ENCODE measurements at regions not wholly inside any gene's neighbourhood (a gene's known extent, or its start where the extent isn't known, plus 50 kb on each side); places are given as distances from the start of the nearest gene placed in this dataset.

- no peaks in the 10 kb centered on the region for H3K36me3 ChIP-seq (ENCODE audit: control insufficient read depth in 2 of 2, extremely low read depth in 1 of 2, insufficient read depth in 2 of 2, low read length in 2 of 2)
- no peaks in the 10 kb centered on the region for H3K79me2 ChIP-seq (ENCODE audit: control insufficient read depth, insufficient read depth, low read length)
- peaks cover 2% of the 10 kb centered on the region for H3K9me1 ChIP-seq (ENCODE audit: control insufficient read depth, extremely low read depth, insufficient read depth, low read length)
- H3K9ac ChIP-seq (ENCODE audit: control insufficient read depth, extremely low read depth, insufficient read depth, low read length): no peak overlapping the region
- no peaks in the 10 kb centered on the region for H3K4me1 ChIP-seq (ENCODE audit: control insufficient read depth, extremely low read depth, insufficient read depth, low read length)
- no peak overlapping the region for H3K27ac ChIP-seq (ENCODE audit: control insufficient read depth, insufficient read depth, low read length)
- no peak overlapping the region for H2AFZ ChIP-seq (ENCODE audit: control insufficient read depth, low read length)
- dilution Hi-C loops (cut with MboI; ENCODE audit: extremely low pct_ligation_motif_present, low sequenced_read_pairs): no loop called here
- DNase-seq (ENCODE audit: low read depth, low spot score) (no peak), FAIRE-seq (no peak)
- H3K27me3 ChIP-seq (ENCODE audit: control insufficient read depth, extremely low read depth, insufficient read depth, low read length): peaks cover 6% of the 10 kb centered on the region
- H3K4me2 ChIP-seq (ENCODE audit: control insufficient read depth, extremely low read depth, insufficient read depth, low read depth, low read length): no peak overlapping the region
- H3K4me3 ChIP-seq (ENCODE audit: control insufficient read depth in 2 of 3, extremely low read depth in 1 of 3, insufficient read depth in 2 of 3, low read depth in 1 of 3, low read length in 3 of 3): no peak overlapping the region
- H3K9me3 ChIP-seq (ENCODE audit: control insufficient read depth, low read depth, low read length): no peaks in the 10 kb centered on the region
- no peaks in the 10 kb centered on the region for H4K20me1 ChIP-seq (ENCODE audit: control insufficient read depth, extremely low read depth, insufficient read depth, low read length)
- TF ChIP-seq EZH2 (IDR thresholded peaks at IDR 0.05; ENCODE audit: low read length) (no peak), CTCF (optimal IDR thresholded peaks at IDR 0.05 in 1 of 3, IDR thresholded peaks at IDR 0.05 in 1 of 3, conservative IDR thresholded peaks at IDR 0.05 in 1 of 3; ENCODE audit: extremely low read depth in 1 of 3, insufficient read depth in 2 of 3, low read length in 3 of 3) (no peak)
These were observed 190.9 kb upstream of the BLID start for GRCh38 chr11:122306831-122307391.

GRCh38 chr11:122305426-122306320 is 189.7 kb upstream of the BLID start:
- TF ChIP-seq CTCF (optimal IDR thresholded peaks at IDR 0.05 in 1 of 3, IDR thresholded peaks at IDR 0.05 in 1 of 3, conservative IDR thresholded peaks at IDR 0.05 in 1 of 3; ENCODE audit: extremely low read depth in 1 of 3, insufficient read depth in 2 of 3, low read length in 3 of 3): no peak
- H3K36me3 ChIP-seq (ENCODE audit: control insufficient read depth in 2 of 2, extremely low read depth in 1 of 2, insufficient read depth in 2 of 2, low read length in 2 of 2): no peaks in the 10 kb centered on the region
- DNase-seq (ENCODE audit: low read depth, low spot score) (no peak), FAIRE-seq (no peak)
- H3K9me1 ChIP-seq (ENCODE audit: control insufficient read depth, extremely low read depth, insufficient read depth, low read length): peaks cover 2% of the 10 kb centered on the region
- no peak overlapping the region for H3K27ac ChIP-seq (ENCODE audit: control insufficient read depth, insufficient read depth, low read length)
- peaks cover 6% of the 10 kb centered on the region for H3K27me3 ChIP-seq (ENCODE audit: control insufficient read depth, extremely low read depth, insufficient read depth, low read length)
- no peaks in the 10 kb centered on the region for H4K20me1 ChIP-seq (ENCODE audit: control insufficient read depth, extremely low read depth, insufficient read depth, low read length)
- H3K4me1 ChIP-seq (ENCODE audit: control insufficient read depth, extremely low read depth, insufficient read depth, low read length): no peaks in the 10 kb centered on the region
- no peak overlapping the region for H2AFZ ChIP-seq (ENCODE audit: control insufficient read depth, low read length)
- no peaks in the 10 kb centered on the region for H3K9me3 ChIP-seq (ENCODE audit: control insufficient read depth, low read depth, low read length)
- H3K79me2 ChIP-seq (ENCODE audit: control insufficient read depth, insufficient read depth, low read length): no peaks in the 10 kb centered on the region
- H3K4me3 ChIP-seq (ENCODE audit: control insufficient read depth in 2 of 3, extremely low read depth in 1 of 3, insufficient read depth in 2 of 3, low read depth in 1 of 3, low read length in 3 of 3): no peak overlapping the region
- no peak overlapping the region for H3K9ac ChIP-seq (ENCODE audit: control insufficient read depth, extremely low read depth, insufficient read depth, low read length)
- dilution Hi-C loops (cut with MboI; ENCODE audit: extremely low pct_ligation_motif_present, low sequenced_read_pairs): no loop called here
- no peak overlapping the region for H3K4me2 ChIP-seq (ENCODE audit: control insufficient read depth, extremely low read depth, insufficient read depth, low read depth, low read length)
